IMR-90 (cell line): ENCODE measurements at regions not wholly inside any gene's neighbourhood (a gene's known extent, or its start where the extent isn't known, plus 50 kb on each side); places are given as distances from the start of the nearest gene placed in this dataset.

ENCODE experiments used
- ATAC-seq: fragments of 200-7000 bp; cut with Tn5 transposase; 2 replicates; pipeline ENCODE4 v1.9.1; 2020; ENCODE audit warnings: low read depth, mild to moderate bottlenecking, moderate library complexity
- BruUV-seq: library from RNA; stranded (reverse); fragments of 400-500 nt; replicated peaks from 2 replicates; lab custom pipeline; 2021; lab: Mats Ljungman, UMichigan
- CTCF ChIA-PET: fragments of 300-600 bp; formaldehyde crosslinking; extraction: SDS; loops from one replicate; lab custom pipeline; 2021; ENCODE audit warnings: antibody characterized with exemption; lab: Yijun Ruan, JAX
- POLR2A ChIA-PET: fragments of 300-600 bp; sonication (Branson Sonifier 250); formaldehyde crosslinking; loops from one replicate; lab custom pipeline; 2022; ENCODE audit warnings: antibody characterized with exemption; ENCODE audit not compliant: unreplicated experiment; lab: Charles Lee
- DNase-seq: peaks from one replicate; pipeline ENCODE4 v3.0.0; 2013
- H2AFZ ChIP-seq: replicated peaks from 2 replicates; pipeline ENCODE3; 2013; ENCODE audit warnings: low read length, mild to moderate bottlenecking; ENCODE audit not compliant: poor library complexity
- H2AK5ac ChIP-seq: 2 replicates; pipeline ENCODE4 v1.6.1; 2013; ENCODE audit warnings: low read depth, low read length, inconsistent platforms
- H2AK9ac ChIP-seq: replicated peaks from 2 replicates; pipeline ENCODE3; 2013; ENCODE audit warnings: mild to moderate bottlenecking, low read depth, low read length, moderate library complexity; ENCODE audit not compliant: poor library complexity
- H2BK120ac ChIP-seq: 2 replicates; pipeline ENCODE4 v1.6.1; 2013; ENCODE audit warnings: low read depth, low read length, inconsistent platforms
- H2BK15ac ChIP-seq: 3 replicates; pipeline ENCODE4 v1.6.1; 2013; ENCODE audit warnings: low read depth, low read length, inconsistent platforms
- H2BK20ac ChIP-seq: 2 replicates; pipeline ENCODE4 v1.6.1; 2013; ENCODE audit warnings: low read depth, mild to moderate bottlenecking, inconsistent platforms, low read length, moderate library complexity
- H2BK5ac ChIP-seq: 2 replicates; pipeline ENCODE4 v1.6.1; 2013; ENCODE audit warnings: mild to moderate bottlenecking, low read depth, low read length, inconsistent platforms; ENCODE audit not compliant: poor library complexity, severe bottlenecking
- H3K14ac ChIP-seq: replicated peaks from 2 replicates; pipeline ENCODE4 v1.6.1; 2013; ENCODE audit warnings: low read depth, low read length, inconsistent platforms
- H3K18ac ChIP-seq: 2 replicates; pipeline ENCODE4 v1.6.1; 2013; ENCODE audit warnings: low read depth, low read length, control low read depth
- H3K23ac ChIP-seq: 2 replicates; pipeline ENCODE4 v1.6.1; 2013; ENCODE audit warnings: low read depth, low read length, inconsistent platforms
- H3K27ac ChIP-seq: 2 replicates; pipeline ENCODE4 v1.5.1; 2013; ENCODE audit warnings: mild to moderate bottlenecking, control low read depth, low read length; ENCODE audit not compliant: insufficient read depth
- H3K27me3 ChIP-seq: 2 replicates; pipeline ENCODE4 v1.6.1; 2013; ENCODE audit warnings: low read length; ENCODE audit not compliant: control insufficient read depth, insufficient read depth
- H3K36me3 ChIP-seq: 2 replicates; pipeline ENCODE4 v1.6.1; 2013; ENCODE audit warnings: low read length, mixed read lengths; ENCODE audit not compliant: control insufficient read depth, insufficient read depth
- H3K4ac ChIP-seq: 2 replicates; pipeline ENCODE4 v1.6.1; 2013; ENCODE audit warnings: low read depth, low read length, inconsistent platforms
- H3K4me1 ChIP-seq: 2 replicates; pipeline ENCODE4 v1.6.1; 2013; ENCODE audit warnings: low read length, mixed read lengths; ENCODE audit not compliant: control insufficient read depth, insufficient read depth
- H3K4me2 ChIP-seq: 2 replicates; pipeline ENCODE4 v1.6.1; 2013; ENCODE audit warnings: low read depth, mild to moderate bottlenecking, control low read depth, low read length, moderate library complexity
- H3K4me3 ChIP-seq: 2 replicates; pipeline ENCODE4 v1.5.1; 2013; ENCODE audit warnings: low read depth, mild to moderate bottlenecking, control low read depth, low read length, moderate library complexity; ENCODE audit not compliant: insufficient read depth
- H3K56ac ChIP-seq: 2 replicates; pipeline ENCODE4 v1.6.1; 2013; ENCODE audit warnings: low read length, inconsistent platforms; ENCODE audit not compliant: insufficient read depth; ENCODE audit errors: extremely low read depth
- H3K79me1 ChIP-seq, 2 experiments: 2 replicates each; pipeline ENCODE4 v1.6.1; 2013; ENCODE audit warnings: low read length in 2 of 2, inconsistent platforms in 1 of 2, low read depth in 1 of 2
- H3K9ac ChIP-seq: 2 replicates; pipeline ENCODE4 v1.6.1; 2013; ENCODE audit warnings: low read depth, low read length, control low read depth
- H3K9me1 ChIP-seq: 2 replicates; pipeline ENCODE4 v1.6.1; 2013; ENCODE audit warnings: low read length, inconsistent platforms; ENCODE audit not compliant: insufficient read depth
- H3K9me3 ChIP-seq: 2 replicates; pipeline ENCODE4 v1.6.1; 2013; ENCODE audit warnings: low read length; ENCODE audit not compliant: control insufficient read depth, insufficient read depth
- H4K20me1 ChIP-seq: 2 replicates; pipeline ENCODE4 v1.6.1; 2013; ENCODE audit warnings: low read length, inconsistent platforms; ENCODE audit not compliant: insufficient read depth
- H4K5ac ChIP-seq: 2 replicates; pipeline ENCODE4 v1.6.1; 2013; ENCODE audit warnings: mild to moderate bottlenecking, low read depth, low read length, control low read depth
- H4K8ac ChIP-seq, 2 experiments: 2 replicates each; pipeline ENCODE4 v1.6.1; 2013; ENCODE audit warnings: low read depth in 2 of 2, low read length in 2 of 2, control low read depth in 1 of 2, inconsistent platforms in 1 of 2
- H4K91ac ChIP-seq: 2 replicates; pipeline ENCODE4 v1.6.1; 2013; ENCODE audit warnings: low read depth, low read length, inconsistent platforms; ENCODE audit not compliant: insufficient read depth
- BHLHE40 ChIP-seq: fragments of 150-350 bp; IDR thresholded peaks from 2 replicates; pipeline ENCODE4 v1.6.1; 2016; ENCODE audit warnings: mild to moderate bottlenecking, low read depth, low read length
- CHD1 ChIP-seq: IDR thresholded peaks from 2 replicates; pipeline ENCODE4 v1.6.1; 2012; ENCODE audit warnings: low read depth, low read length, improper control_type of control experiment
- CTCF ChIP-seq: conservative IDR thresholded peaks from 2 replicates; pipeline ENCODE4 v1.5.1; 2012; ENCODE audit warnings: mild to moderate bottlenecking, low read depth, low read length, improper control_type of control experiment
- FOS ChIP-seq: fragments of 150-350 bp; IDR thresholded peaks from 2 replicates; pipeline ENCODE4 v1.6.1; 2016; ENCODE audit warnings: low read depth, low read length
- MAFK ChIP-seq: IDR thresholded peaks from 2 replicates; pipeline ENCODE4 v1.6.1; 2012; ENCODE audit warnings: low read depth, low read length, improper control_type of control experiment
- MAZ ChIP-seq: IDR thresholded peaks from 2 replicates; pipeline ENCODE4 v1.6.1; 2012; ENCODE audit warnings: low read depth, mild to moderate bottlenecking, low read length, improper control_type of control experiment, moderate library complexity, borderline replicate concordance
- POLR2A ChIP-seq: IDR thresholded peaks from 2 replicates; pipeline ENCODE4 v1.6.1; 2012; ENCODE audit warnings: mild to moderate bottlenecking, low read depth, low read length
- RAD21 ChIP-seq: IDR thresholded peaks from 2 replicates; pipeline ENCODE4 v1.6.1; 2012; ENCODE audit warnings: low read length, improper control_type of control experiment
- RCOR1 ChIP-seq: IDR thresholded peaks from 2 replicates; pipeline ENCODE4 v1.6.1; 2012; ENCODE audit warnings: mild to moderate bottlenecking, low read length, improper control_type of control experiment; ENCODE audit not compliant: insufficient replicate concordance
- RFX5 ChIP-seq: IDR thresholded peaks from 2 replicates; pipeline ENCODE4 v1.8.0; 2012; ENCODE audit warnings: low read depth, mild to moderate bottlenecking, low read length, moderate library complexity
- SMC3 ChIP-seq: fragments of 150-350 bp; IDR thresholded peaks from 2 replicates; pipeline ENCODE4 v1.6.1; 2016; ENCODE audit warnings: low read depth, mild to moderate bottlenecking, antibody characterized with exemption, low read length, moderate library complexity
- WGBS, 2 experiments: methylation state at CpG; one replicate each; pipeline versions ENCODE4 v1.1.5 to v1.1.7; 2013; ENCODE audit warnings: missing lambda C conversion rate in 2 of 2; ENCODE audit not compliant: insufficient read length in 1 of 2; ENCODE audit errors: extremely low coverage in 2 of 2; 5-methylcytosine and 5-hydroxymethylcytosine counted together
- dilution Hi-C: fragments of 300-500 bp; cut with HindIII; formaldehyde crosslinking; loops from one replicate; pipeline ENCODE4 v1.14.3; 2018; ENCODE audit warnings: low sequenced_read_pairs; ENCODE audit not compliant: unreplicated experiment
- in situ Hi-C: fragments of 300-500 bp; cut with MboI; formaldehyde crosslinking; loops from 3 replicates; pipeline ENCODE4 v1.14.3; 2019; ENCODE audit warnings: low sequenced_read_pairs, inconsistent platforms, mixed read lengths
- intact Hi-C: fragments of 100-400 bp; cut with micrococcal nuclease; formaldehyde crosslinking; loops from 2 replicates; pipeline ENCODE4 v1.10.0; 2022
- TF ChIP-seq, protein P1 (sequence below): fragments of 150-350 bp; IDR thresholded peaks from 2 replicates; pipeline ENCODE4 v1.6.1; 2017; ENCODE audit warnings: mild to moderate bottlenecking, antibody characterized with exemption, low read length, low read depth

- ChIA-PET CTCF (no interaction called here), POLR2A (no interaction called here)
- no peak overlapping the region for H3K18ac ChIP-seq
- dilution Hi-C loops (no loop called here), in situ Hi-C loops (no loop called here), intact Hi-C loops (no loop called here)
- no TSS peak for BruUV-seq
- no peak overlapping the region for H4K5ac ChIP-seq
- no peak for ATAC-seq
- no peak overlapping the region for H2BK5ac ChIP-seq
- H3K27me3 ChIP-seq: peaks cover 18% of the 10 kb centered on the region
- H4K20me1 ChIP-seq: no peaks in the 10 kb centered on the region; the same call in 1 of the 2 replicates
- WGBS, 2 experiments: no CpG with 5 or more reads among the region's 3 CpGs
- no peak overlapping the region for H2BK120ac ChIP-seq
- no peak overlapping the region for H3K56ac ChIP-seq
- H3K79me1 ChIP-seq: no peaks in the 10 kb centered on the region
- DNase-seq: no peak
- H2AK9ac ChIP-seq: no peak overlapping the region
- H3K9me3 ChIP-seq: peaks cover 11% of the 10 kb centered on the region
- H4K8ac ChIP-seq: no peak overlapping the region
- H3K4me1 ChIP-seq: no peaks in the 10 kb centered on the region
- no peak overlapping the region for H2BK15ac ChIP-seq
- no peak for TF ChIP-seq FOS
- no peak for TF ChIP-seq BHLHE40
- TF ChIP-seq CHD1: no peak
- no peak for TF ChIP-seq MAZ
- no peak for TF ChIP-seq RFX5
- no peak for TF ChIP-seq CTCF
- TF ChIP-seq RCOR1: no peak
- TF ChIP-seq RAD21: no peak
- TF ChIP-seq, protein P1, sequence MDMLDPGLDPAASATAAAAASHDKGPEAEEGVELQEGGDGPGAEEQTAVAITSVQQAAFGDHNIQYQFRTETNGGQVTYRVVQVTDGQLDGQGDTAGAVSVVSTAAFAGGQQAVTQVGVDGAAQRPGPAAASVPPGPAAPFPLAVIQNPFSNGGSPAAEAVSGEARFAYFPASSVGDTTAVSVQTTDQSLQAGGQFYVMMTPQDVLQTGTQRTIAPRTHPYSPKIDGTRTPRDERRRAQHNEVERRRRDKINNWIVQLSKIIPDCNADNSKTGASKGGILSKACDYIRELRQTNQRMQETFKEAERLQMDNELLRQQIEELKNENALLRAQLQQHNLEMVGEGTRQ: no peak
- no peak for TF ChIP-seq MAFK
- TF ChIP-seq POLR2A: no peak
- no peak for TF ChIP-seq SMC3
- no peak overlapping the region for H3K4ac ChIP-seq
- no peak overlapping the region for H2BK20ac ChIP-seq
- H3K4me3 ChIP-seq: no peak overlapping the region
- no peak overlapping the region for H3K4me2 ChIP-seq
- H3K14ac ChIP-seq: no peak overlapping the region
- no peak overlapping the region for H3K9ac ChIP-seq
- H2AFZ ChIP-seq: no peak overlapping the region
- no peak overlapping the region for H2AK5ac ChIP-seq
- no peak overlapping the region for H4K91ac ChIP-seq
- H3K9me1 ChIP-seq: no peaks in the 10 kb centered on the region
- H3K36me3 ChIP-seq: no peaks in the 10 kb centered on the region
- no peak overlapping the region for H3K27ac ChIP-seq
- H3K23ac ChIP-seq: no peak overlapping the region
Measured at GRCh38 chr17:77877036-77877435, 81.5 kb upstream of the TNRC6C start.
